Left ventricle myocardium inferior (tissue), 1 donor: ENCODE measurements at regions not wholly inside any gene's neighbourhood (a gene's known extent, or its start where the extent isn't known, plus 50 kb on each side); places are given as distances from the start of the nearest gene placed in this dataset.
"Not testable (repeated sequence)": the region's sequence is repeated elsewhere in the genome, so short reads cannot be mapped to it uniquely, and the experiment has no call there.

Experiments
- DNase-seq: peaks from one replicate; pipeline ENCODE4 v3.0.0-alpha.2; 2020
- H3K27ac ChIP-seq: fragments of 200-600 bp; replicated peaks from 2 replicates; pipeline ENCODE4 v1.8.0; 2021
- H3K27me3 ChIP-seq: fragments of 200-600 bp; 2 replicates; pipeline ENCODE4 v1.8.0; 2021; ENCODE audit warnings: low read depth
- H3K36me3 ChIP-seq: fragments of 200-600 bp; 2 replicates; pipeline ENCODE4 v1.8.0; 2021
- H3K4me1 ChIP-seq: fragments of 200-600 bp; 2 replicates; pipeline ENCODE4 v1.8.0; 2021
- H3K4me3 ChIP-seq: fragments of 200-600 bp; 2 replicates; pipeline ENCODE4 v1.8.0; 2021; ENCODE audit warnings: mild to moderate bottlenecking, moderate library complexity
- H3K9me3 ChIP-seq: fragments of 200-600 bp; replicated peaks from 2 replicates; pipeline ENCODE4 v1.8.0; 2021
- CTCF ChIP-seq: fragments of 200-600 bp; IDR thresholded peaks from 2 replicates; pipeline ENCODE4 v1.8.0; 2021; ENCODE audit warnings: antibody characterized with exemption, mild to moderate bottlenecking, borderline replicate concordance
- intact Hi-C: fragments of 100-400 bp; cut with micrococcal nuclease; formaldehyde crosslinking; loops from one replicate; pipeline ENCODE4 v1.11.0; 2022
- donor health status: DM: no; HTN: yes; CAD: no; lungs with severe emphysema.

GRCh38 chr4:85180533-85180932 is 214.0 kb upstream of the WDFY3 start:
- Histone ChIP-seq H3K27me3 (no peaks in the 10 kb centered on the region), H3K36me3 (no peaks in the 10 kb centered on the region), H3K9me3 (peaks cover 5% of the 10 kb centered on the region), H3K27ac (no peak overlapping the region), H3K4me1 (no peaks in the 10 kb centered on the region), H3K4me3 (no peak overlapping the region)
- no peak for DNase-seq
- intact Hi-C loops: no loop called here
- TF ChIP-seq CTCF: no peak

DNA sequence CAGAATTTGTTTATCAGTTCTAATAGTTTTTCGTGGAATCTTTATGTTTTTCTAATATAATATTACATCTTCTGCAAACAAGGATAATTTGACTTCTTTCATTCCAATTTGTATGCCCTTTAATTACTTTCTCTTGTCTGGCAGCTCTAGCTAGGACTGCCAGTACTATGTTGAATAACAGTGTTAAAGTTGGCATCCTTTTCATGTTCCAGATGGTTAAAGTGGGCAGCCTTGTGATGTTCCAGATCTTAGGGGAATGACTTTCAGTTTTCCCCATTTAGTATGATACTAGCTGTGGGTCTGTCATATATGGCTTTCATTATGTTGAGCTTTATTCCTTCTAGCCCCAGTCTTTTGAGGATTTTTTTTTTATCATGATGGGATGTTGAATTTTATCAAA is 220.6 kb upstream of the WDFY3 start:
- DNase-seq: no peak
- TF ChIP-seq CTCF: no peak
- Histone ChIP-seq H3K4me1 (no peaks in the 10 kb centered on the region), H3K27me3 (no peaks in the 10 kb centered on the region), H3K27ac (no peak overlapping the region), H3K4me3 (no peak overlapping the region), H3K9me3 (peaks cover 49% of the 10 kb centered on the region), H3K36me3 (no peaks in the 10 kb centered on the region)
- intact Hi-C loops: no loop called here

- H3K27ac ChIP-seq, H3K4me1 ChIP-seq, DNase-seq, H3K27me3 ChIP-seq, intact Hi-C loops, H3K36me3 ChIP-seq, H3K4me3 ChIP-seq: not testable (repeated sequence)
- peaks cover 56% of the 10 kb centered on the region for H3K9me3 ChIP-seq
Measured at GRCh38 chr4:85196015-85196414, 229.5 kb upstream of the WDFY3 start.

DNA sequence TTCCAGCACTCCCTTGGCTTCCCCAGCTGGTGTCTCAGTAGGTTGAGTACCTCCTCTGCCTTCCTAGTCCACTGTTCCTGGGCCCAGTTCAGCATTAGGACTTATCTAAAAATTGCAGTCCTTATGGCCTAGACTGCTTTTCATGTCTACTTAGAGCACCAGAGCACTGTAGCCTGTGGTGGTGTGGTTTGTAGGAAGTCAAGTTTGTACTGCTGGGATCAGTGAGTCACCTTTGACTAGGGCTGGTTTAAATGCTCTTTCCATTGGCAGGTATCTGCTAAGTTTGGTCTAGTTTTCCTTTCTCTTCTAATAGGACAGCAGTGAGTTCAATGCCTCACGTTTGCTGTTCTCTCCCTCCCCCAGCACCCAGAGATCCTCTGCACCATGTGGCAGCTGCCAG is 233.6 kb upstream of the WDFY3 start:
- H3K4me3 ChIP-seq: no peak overlapping the region
- no peaks in the 10 kb centered on the region for H3K4me1 ChIP-seq
- H3K27ac ChIP-seq: no peak overlapping the region
- no peaks in the 10 kb centered on the region for H3K27me3 ChIP-seq
- H3K9me3 ChIP-seq: peaks cover 60% of the 10 kb centered on the region
- DNase-seq: no peak
- intact Hi-C loops: no loop called here
- TF ChIP-seq CTCF: no peak
- no peaks in the 10 kb centered on the region for H3K36me3 ChIP-seq

- Histone ChIP-seq H3K27ac (no peak overlapping the region), H3K27me3 (no peaks in the 10 kb centered on the region), H3K36me3 (no peaks in the 10 kb centered on the region), H3K4me1 (no peaks in the 10 kb centered on the region), H3K4me3 (no peak overlapping the region), H3K9me3 (peaks cover 66% of the 10 kb centered on the region)
- TF ChIP-seq CTCF: no peak
- intact Hi-C loops: no loop called here
- DNase-seq: no peak
Measured at GRCh38 chr4:85209161-85209560, 242.7 kb upstream of the WDFY3 start.

- Histone ChIP-seq H3K9me3 (peaks cover 65% of the 10 kb centered on the region), H3K27me3 (no peaks in the 10 kb centered on the region), H3K4me3 (no peak overlapping the region), H3K27ac (no peak overlapping the region), H3K4me1 (no peaks in the 10 kb centered on the region), H3K36me3 (no peaks in the 10 kb centered on the region)
- no peak for DNase-seq
- no peak for TF ChIP-seq CTCF
- intact Hi-C loops: no loop called here
Measured at GRCh38 chr4:85210353-85210752, 243.9 kb upstream of the WDFY3 start.

GRCh38 chr4:85216571-85216970 is 250.1 kb upstream of the WDFY3 start:
- H3K27me3 ChIP-seq, H3K36me3 ChIP-seq, intact Hi-C loops, H3K4me1 ChIP-seq, H3K4me3 ChIP-seq, H3K27ac ChIP-seq, DNase-seq: not testable (repeated sequence)
- H3K9me3 ChIP-seq: peaks cover 76% of the 10 kb centered on the region
